SU-DHL-6 (cell line): ENCODE measurements at regions not wholly inside any gene's neighbourhood (a gene's known extent, or its start where the extent isn't known, plus 50 kb on each side); places are given as distances from the start of the nearest gene placed in this dataset.

Experiments
- H2AFZ ChIP-seq: fragments of 200-600 bp; sonication (generic); 2 replicates; pipeline ENCODE4 v1.6.1; 2014; ENCODE audit warnings: low read depth, mild to moderate bottlenecking, moderate library complexity, mixed read lengths, antibody characterized with exemption, low read length; ENCODE audit not compliant: severe bottlenecking
- H3F3A ChIP-seq: fragments of 200-600 bp; shearing (Covaris generic); 2 replicates; pipeline ENCODE4 v1.6.0; 2016; ENCODE audit warnings: antibody characterized with exemption, mild to moderate bottlenecking; ENCODE audit not compliant: insufficient read depth
- H3K27ac ChIP-seq: fragments of 200-600 bp; sonication (generic); 2 replicates; pipeline ENCODE4 v1.5.1; 2016; ENCODE audit warnings: low read depth, mild to moderate bottlenecking, low read length, moderate library complexity, mixed read lengths
- H3K27me3 ChIP-seq: fragments of 200-600 bp; sonication (generic), shearing (Covaris generic); 2 replicates; pipeline ENCODE4 v1.6.0; 2014; ENCODE audit warnings: mild to moderate bottlenecking, low read length
- H3K36me3 ChIP-seq: fragments of 200-600 bp; sonication (generic); 2 replicates; pipeline ENCODE4 v1.6.1; 2014; ENCODE audit warnings: mild to moderate bottlenecking, low read length, mixed read lengths
- H3K4me2 ChIP-seq: fragments of 300-600, 200-600 bp; shearing (Covaris generic), sonication (generic); 2 replicates; pipeline ENCODE4 v1.6.0; 2014; ENCODE audit warnings: low read length, low read depth, mild to moderate bottlenecking; ENCODE audit not compliant: poor library complexity, severe bottlenecking
- H3K4me3 ChIP-seq: fragments of 200-600 bp; sonication (generic); 2 replicates; pipeline ENCODE4 v1.5.1; 2014; ENCODE audit warnings: antibody characterized with exemption, low read length, mild to moderate bottlenecking, mixed read lengths; ENCODE audit not compliant: insufficient read depth, poor library complexity, severe bottlenecking
- H3K79me2 ChIP-seq: fragments of 200-600 bp; sonication (generic); 2 replicates; pipeline ENCODE4 v1.6.1; 2014; ENCODE audit warnings: mild to moderate bottlenecking, low read length, moderate library complexity; ENCODE audit not compliant: insufficient read depth
- H3K9ac ChIP-seq: fragments of 200-600 bp; sonication (generic); 2 replicates; pipeline ENCODE4 v1.7.0; 2014; ENCODE audit warnings: mild to moderate bottlenecking, low read length
- H3K9me2 ChIP-seq: fragments of 200-600 bp; sonication (generic); replicated peaks from 2 replicates; pipeline ENCODE4 v1.6.1; 2014; ENCODE audit warnings: low read length; ENCODE audit not compliant: insufficient read depth
- H3K9me3 ChIP-seq: fragments of 200-600 bp; sonication (generic); 2 replicates; pipeline ENCODE4 v1.6.1; 2014; ENCODE audit warnings: low read length, mixed read lengths; ENCODE audit not compliant: insufficient read depth
- H4K20me1 ChIP-seq: fragments of 200-600 bp; sonication (generic); 2 replicates; pipeline ENCODE4 v1.6.1; 2014; ENCODE audit warnings: low read depth, mild to moderate bottlenecking, antibody characterized with exemption, low read length, moderate library complexity, mixed read lengths
- CTCF ChIP-seq: fragments of 200-600 bp; sonication (generic); IDR thresholded peaks from one replicate; pipeline ENCODE4 v1.5.1; 2017; ENCODE audit warnings: antibody characterized with exemption, mild to moderate bottlenecking, low read length, moderate library complexity; ENCODE audit not compliant: insufficient read depth, poor library complexity, severe bottlenecking
- EZH2phosphoT487 ChIP-seq: fragments of 200-600 bp; sonication (generic), shearing (Covaris generic); conservative IDR thresholded peaks from 2 replicates; pipeline ENCODE4 v1.6.1; 2018; ENCODE audit warnings: mild to moderate bottlenecking, antibody characterized with exemption, low read length, moderate library complexity, mixed read lengths

GRCh38 chr10:128494665-128495064, 368.4 kb upstream of the MKI67 start:
- no peaks in the 10 kb centered on the region for H3K27me3 ChIP-seq
- no peaks in the 10 kb centered on the region for H3F3A ChIP-seq
- no peak overlapping the region for H3K4me2 ChIP-seq
- no peaks in the 10 kb centered on the region for H3K36me3 ChIP-seq
- no peak overlapping the region for H2AFZ ChIP-seq
- no peaks in the 10 kb centered on the region for H3K9me2 ChIP-seq
- H3K79me2 ChIP-seq, result no peaks in the 10 kb centered on the region
- H3K9ac ChIP-seq, result no peak overlapping the region
- TF ChIP-seq EZH2phosphoT487 (no peak), CTCF (no peak)
- no peaks in the 10 kb centered on the region for H3K9me3 ChIP-seq
- no peak overlapping the region for H3K4me3 ChIP-seq
- H4K20me1 ChIP-seq, result no peaks in the 10 kb centered on the region
- H3K27ac ChIP-seq, result no peak overlapping the region

- TF ChIP-seq EZH2phosphoT487 (no peak), CTCF (no peak)
- no peaks in the 10 kb centered on the region for H3F3A ChIP-seq
- no peak overlapping the region for H3K27ac ChIP-seq
- H3K9me2 ChIP-seq, result no peaks in the 10 kb centered on the region
- no peaks in the 10 kb centered on the region for H3K79me2 ChIP-seq
- no peak overlapping the region for H3K4me3 ChIP-seq
- H3K9me3 ChIP-seq, result no peaks in the 10 kb centered on the region
- H4K20me1 ChIP-seq, result no peaks in the 10 kb centered on the region
- H3K4me2 ChIP-seq, result no peak overlapping the region
- no peak overlapping the region for H3K9ac ChIP-seq
- H2AFZ ChIP-seq, result no peak overlapping the region
- H3K27me3 ChIP-seq, result no peaks in the 10 kb centered on the region
- H3K36me3 ChIP-seq, result no peaks in the 10 kb centered on the region
These were observed 371.6 kb upstream of the MKI67 start for GRCh38 chr10:128497660-128498377.

- H3K4me3 ChIP-seq, result no peak overlapping the region
- no peaks in the 10 kb centered on the region for H3K9me2 ChIP-seq
- TF ChIP-seq CTCF, result no peak
- TF ChIP-seq EZH2phosphoT487, result no peak
- H4K20me1 ChIP-seq, result no peaks in the 10 kb centered on the region
- no peaks in the 10 kb centered on the region for H3K27me3 ChIP-seq
- no peaks in the 10 kb centered on the region for H3K9me3 ChIP-seq
- no peaks in the 10 kb centered on the region for H3K36me3 ChIP-seq
- no peaks in the 10 kb centered on the region for H3K79me2 ChIP-seq
- H3K4me2 ChIP-seq, result no peak overlapping the region
- H3F3A ChIP-seq, result no peaks in the 10 kb centered on the region
- H2AFZ ChIP-seq, result no peak overlapping the region
- H3K27ac ChIP-seq, result no peak overlapping the region
- H3K9ac ChIP-seq, result no peak overlapping the region
These were observed 372.1 kb upstream of the MKI67 start for GRCh38 chr10:128498378-128498730.
